Keratinocyte (primary cell): ENCODE measurements at regions not wholly inside any gene's neighbourhood (a gene's known extent, or its start where the extent isn't known, plus 50 kb on each side); places are given as distances from the start of the nearest gene placed in this dataset.

Source experiments
- DNase-seq: peaks from one replicate; pipeline ENCODE4 v3.0.0-alpha.2; 2011; ENCODE audit warnings: low read depth, missing footprints, low spot score
- FAIRE-seq: peaks from 2 replicates; lab custom pipeline; 2011; peaks lifted over from hg19 to GRCh38; lab: Jason Lieb, UNC
- H2AFZ ChIP-seq: 2 replicates; pipeline ENCODE4 v1.6.0; 2012; ENCODE audit warnings: low read length, control low read depth, inconsistent platforms; ENCODE audit not compliant: control insufficient read depth
- H3K27ac ChIP-seq: 2 replicates; pipeline ENCODE4 v1.5.1; 2011; ENCODE audit warnings: low read length; ENCODE audit not compliant: control insufficient read depth, insufficient read depth
- H3K27me3 ChIP-seq: 3 replicates; pipeline ENCODE4 v1.6.0; 2011; ENCODE audit warnings: low read length; ENCODE audit not compliant: control insufficient read depth, insufficient read depth; ENCODE audit errors: extremely low read depth
- H3K36me3 ChIP-seq, 2 experiments: 2 replicates in 1 of 2; 3 replicates in 1 of 2; pipeline ENCODE4 v1.5.1; 2011; ENCODE audit warnings: low read length in 2 of 2, mild to moderate bottlenecking in 1 of 2; ENCODE audit not compliant: control insufficient read depth in 2 of 2, insufficient read depth in 2 of 2; ENCODE audit errors: extremely low read depth in 1 of 2
- H3K4me1 ChIP-seq: 3 replicates; pipeline ENCODE4 v1.5.1; 2011; ENCODE audit warnings: low read length; ENCODE audit not compliant: control insufficient read depth, insufficient read depth; ENCODE audit errors: extremely low read depth
- H3K4me2 ChIP-seq: 3 replicates; pipeline ENCODE4 v1.6.0; 2011; ENCODE audit warnings: low read depth, low read length; ENCODE audit not compliant: control insufficient read depth, insufficient read depth; ENCODE audit errors: extremely low read depth
- H3K4me3 ChIP-seq, 3 experiments: fragments of 200-600 bp in 1 of 3; sonication (generic) in 1 of 3; 2 replicates in 2 of 3; 3 replicates in 1 of 3; pipeline ENCODE4 v1.5.1; 2011 to 2016; ENCODE audit warnings: low read length in 3 of 3, mild to moderate bottlenecking in 3 of 3, control low read depth in 2 of 3, inconsistent platforms in 1 of 3, low read depth in 1 of 3, mixed read lengths in 1 of 3, mixed run types in 1 of 3, moderate library complexity in 1 of 3; ENCODE audit not compliant: control insufficient read depth in 2 of 3, insufficient read depth in 2 of 3; ENCODE audit errors: extremely low read depth in 1 of 3
- H3K79me2 ChIP-seq: 2 replicates; pipeline ENCODE4 v1.6.0; 2012; ENCODE audit warnings: low read length; ENCODE audit not compliant: control insufficient read depth, insufficient read depth
- H3K9ac ChIP-seq: 3 replicates; pipeline ENCODE4 v1.6.0; 2011; ENCODE audit warnings: low read length; ENCODE audit not compliant: control insufficient read depth, insufficient read depth; ENCODE audit errors: extremely low read depth
- H3K9me1 ChIP-seq: 3 replicates; pipeline ENCODE4 v1.6.0; 2011; ENCODE audit warnings: low read length; ENCODE audit not compliant: control insufficient read depth, insufficient read depth; ENCODE audit errors: extremely low read depth
- H3K9me3 ChIP-seq: 2 replicates; pipeline ENCODE4 v1.5.1; 2012; ENCODE audit warnings: low read depth, low read length; ENCODE audit not compliant: control insufficient read depth
- H4K20me1 ChIP-seq: 3 replicates; pipeline ENCODE4 v1.6.0; 2011; ENCODE audit warnings: low read length; ENCODE audit not compliant: control insufficient read depth, insufficient read depth; ENCODE audit errors: extremely low read depth
- EZH2 ChIP-seq: IDR thresholded peaks from one replicate; pipeline ENCODE4 v1.6.1; 2012; ENCODE audit warnings: inconsistent platforms, mild to moderate bottlenecking, low read length, moderate library complexity
- dilution Hi-C: fragments of 300-500 bp; cut with MboI; formaldehyde crosslinking; loops from one replicate; pipeline ENCODE4 v1.7.0; 2020; ENCODE audit warnings: low sequenced_read_pairs; ENCODE audit not compliant: extremely low pct_ligation_motif_present
- TF ChIP-seq, protein P1 (sequence below), 3 experiments: IDR thresholded peaks in 1 of 3; conservative IDR thresholded peaks in 1 of 3; optimal IDR thresholded peaks in 1 of 3; 2 replicates in 2 of 3; 3 replicates in 1 of 3; pipeline versions ENCODE3 to v1.5.1; 2011; ENCODE audit warnings: low read length in 3 of 3, mild to moderate bottlenecking in 3 of 3, moderate library complexity in 2 of 3, control low read depth in 1 of 3, inconsistent platforms in 1 of 3; ENCODE audit not compliant: insufficient read depth in 2 of 3; ENCODE audit errors: extremely low read depth in 1 of 3

DNA sequence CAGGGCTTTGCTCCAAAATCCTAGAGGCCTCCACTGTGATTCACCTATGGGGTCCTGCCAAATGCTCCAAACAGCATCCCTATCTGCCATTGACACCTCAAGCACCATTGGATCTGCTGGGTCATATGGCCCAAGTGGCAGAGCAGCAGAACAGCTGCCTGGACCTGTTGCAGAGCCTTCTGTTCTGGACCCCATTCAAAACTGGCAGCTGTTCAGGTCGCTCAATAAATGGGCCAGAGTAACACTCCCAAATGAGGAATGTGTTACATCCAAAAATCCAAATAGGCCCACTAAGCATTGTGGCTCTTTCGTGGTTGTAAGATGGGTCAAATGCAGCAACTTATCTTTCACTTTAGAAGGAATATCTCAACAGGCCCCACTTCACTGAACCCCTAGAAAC, 783.6 kb downstream of the DCDC2C start:
- DNase-seq = no peak
- Histone ChIP-seq H3K9me1 (no peaks in the 10 kb centered on the region), H3K4me1 (no peaks in the 10 kb centered on the region), H4K20me1 (no peaks in the 10 kb centered on the region), H3K9ac (no peak overlapping the region), H3K9me3 (no peaks in the 10 kb centered on the region), H2AFZ (no peak overlapping the region), H3K4me3 (no peak overlapping the region), H3K36me3 (no peaks in the 10 kb centered on the region), H3K4me2 (no peak overlapping the region), H3K27ac (no peak overlapping the region), H3K27me3 (no peaks in the 10 kb centered on the region), H3K79me2 (no peaks in the 10 kb centered on the region)
- FAIRE-seq = no peak
- dilution Hi-C loops = no loop called here
- TF ChIP-seq, protein P1, sequence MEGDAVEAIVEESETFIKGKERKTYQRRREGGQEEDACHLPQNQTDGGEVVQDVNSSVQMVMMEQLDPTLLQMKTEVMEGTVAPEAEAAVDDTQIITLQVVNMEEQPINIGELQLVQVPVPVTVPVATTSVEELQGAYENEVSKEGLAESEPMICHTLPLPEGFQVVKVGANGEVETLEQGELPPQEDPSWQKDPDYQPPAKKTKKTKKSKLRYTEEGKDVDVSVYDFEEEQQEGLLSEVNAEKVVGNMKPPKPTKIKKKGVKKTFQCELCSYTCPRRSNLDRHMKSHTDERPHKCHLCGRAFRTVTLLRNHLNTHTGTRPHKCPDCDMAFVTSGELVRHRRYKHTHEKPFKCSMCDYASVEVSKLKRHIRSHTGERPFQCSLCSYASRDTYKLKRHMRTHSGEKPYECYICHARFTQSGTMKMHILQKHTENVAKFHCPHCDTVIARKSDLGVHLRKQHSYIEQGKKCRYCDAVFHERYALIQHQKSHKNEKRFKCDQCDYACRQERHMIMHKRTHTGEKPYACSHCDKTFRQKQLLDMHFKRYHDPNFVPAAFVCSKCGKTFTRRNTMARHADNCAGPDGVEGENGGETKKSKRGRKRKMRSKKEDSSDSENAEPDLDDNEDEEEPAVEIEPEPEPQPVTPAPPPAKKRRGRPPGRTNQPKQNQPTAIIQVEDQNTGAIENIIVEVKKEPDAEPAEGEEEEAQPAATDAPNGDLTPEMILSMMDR (optimal IDR thresholded peaks at IDR 0.05 in 1 of 3, IDR thresholded peaks at IDR 0.05 in 1 of 3, conservative IDR thresholded peaks at IDR 0.05 in 1 of 3; ENCODE audit: extremely low read depth in 1 of 3, insufficient read depth in 2 of 3, low read length in 3 of 3) = no peak
- no peak for TF ChIP-seq EZH2

DNA sequence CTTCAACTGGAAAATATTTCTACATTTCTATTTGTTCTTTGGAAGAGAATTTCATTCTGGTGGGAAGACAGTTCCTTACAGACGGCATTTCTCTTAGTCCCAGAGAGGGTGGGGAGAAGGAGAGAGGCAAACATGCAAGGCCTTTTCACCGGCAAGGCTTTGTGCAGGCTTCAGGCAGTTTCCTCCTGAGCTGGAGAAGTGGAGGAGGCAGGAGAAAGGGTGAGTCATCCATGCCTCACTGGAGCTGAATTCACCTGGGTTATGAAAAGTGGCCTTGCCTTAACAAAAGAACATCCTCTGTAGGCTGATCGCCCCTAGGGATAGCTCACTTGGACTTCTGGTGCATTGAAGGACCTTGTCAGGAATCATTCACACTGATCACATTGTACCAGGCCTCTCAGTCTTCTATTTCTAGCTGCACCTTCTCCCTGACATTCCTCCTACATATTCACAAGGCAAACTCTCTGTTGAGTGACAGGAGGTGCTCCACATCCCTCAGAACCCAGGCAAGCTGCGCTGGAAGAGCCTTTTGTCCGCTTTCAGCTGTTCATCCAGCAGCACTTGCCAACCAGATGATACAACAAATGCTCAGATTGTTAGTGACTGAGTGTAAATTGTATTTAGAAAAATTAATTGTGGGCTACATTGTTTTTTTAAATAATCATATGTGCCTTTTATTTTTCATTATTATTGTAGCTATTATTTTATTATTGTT, 796.1 kb downstream of the DCDC2C start:
- FAIRE-seq = no peak
- dilution Hi-C loops = no loop called here
- no peak for DNase-seq

More for the DNA sequence above, 796.1 kb downstream of the DCDC2C start:
- H3K4me1 ChIP-seq = no peaks in the 10 kb centered on the region
- TF ChIP-seq, protein P1 (optimal IDR thresholded peaks at IDR 0.05 in 1 of 3, IDR thresholded peaks at IDR 0.05 in 1 of 3, conservative IDR thresholded peaks at IDR 0.05 in 1 of 3; ENCODE audit: extremely low read depth in 1 of 3, insufficient read depth in 2 of 3, low read length in 3 of 3) = no peak
- TF ChIP-seq EZH2 = no peak
- H3K4me2 ChIP-seq = no peak overlapping the region
- no peaks in the 10 kb centered on the region for H3K79me2 ChIP-seq
- no peak overlapping the region for H2AFZ ChIP-seq
- no peaks in the 10 kb centered on the region for H3K9me3 ChIP-seq
- H3K36me3 ChIP-seq = no peaks in the 10 kb centered on the region
- H4K20me1 ChIP-seq = no peaks in the 10 kb centered on the region
- H3K27ac ChIP-seq = no peak overlapping the region
- H3K9ac ChIP-seq = no peak overlapping the region
- no peaks in the 10 kb centered on the region for H3K27me3 ChIP-seq
- no peaks in the 10 kb centered on the region for H3K9me1 ChIP-seq
- no peak overlapping the region for H3K4me3 ChIP-seq
